ENCODE measurements at regions not wholly inside any gene's neighbourhood (a gene's known extent, or its start where the extent isn't known, plus 50 kb on each side); places are given as distances from the start of the nearest gene placed in this dataset.

- Histone ChIP-seq H3K4me1 (ENCODE audit: control insufficient read depth, extremely low read depth, insufficient read depth, low read length) (peaks cover 18% of the 10 kb centered on the region), H3K36me3 (ENCODE audit: control insufficient read depth in 2 of 2, extremely low read depth in 1 of 2, insufficient read depth in 2 of 2, low read length in 2 of 2) (no peaks in the 10 kb centered on the region), H3K4me3 (replicated peaks in 1 of 3; ENCODE audit: insufficient read depth in 1 of 3, low read depth in 1 of 3, low read length in 3 of 3) (no peak overlapping the region), H3K9ac (replicated peaks; ENCODE audit: extremely low read depth, insufficient read depth, low read length) (no peak overlapping the region), H4K20me1 (replicated peaks; ENCODE audit: control insufficient read depth, extremely low read depth, insufficient read depth, low read length) (no peaks in the 10 kb centered on the region), H3K27me3 (ENCODE audit: control insufficient read depth in 2 of 2, insufficient read depth in 2 of 2, low read length in 2 of 2) (peaks cover 15 to 20% of the 10 kb centered on the region in 2 experiments), H3K27ac (ENCODE audit: insufficient read depth, low read depth, low read length) (no peak overlapping the region), H3K9me1 (replicated peaks; ENCODE audit: control insufficient read depth, extremely low read depth, insufficient read depth, low read length) (no peaks in the 10 kb centered on the region), H3K9me3 (replicated peaks; ENCODE audit: control insufficient read depth, insufficient read depth, low read length) (no peaks in the 10 kb centered on the region), H3K79me2 (ENCODE audit: control insufficient read depth, insufficient read depth, low read length) (no peaks in the 10 kb centered on the region), H2AFZ (ENCODE audit: low read depth, low read length) (no peak overlapping the region), H3K4me2 (ENCODE audit: insufficient read depth, low read length) (no peak overlapping the region)
- BruUV-seq (replicated peaks), result no TSS peak
- dilution Hi-C loops (cut with MboI; ENCODE audit: extremely low pct_ligation_motif_present, low sequenced_read_pairs), result no loop called here
- no peak for FAIRE-seq
- no peak for TF ChIP-seq POLR2A (IDR thresholded peaks at IDR 0.05; ENCODE audit: low read depth, low read length)
- TF ChIP-seq EZH2 (IDR thresholded peaks at IDR 0.05; ENCODE audit: borderline replicate concordance, low read depth, low read length, severe bottlenecking), result no peak
- TF ChIP-seq GATA2 (IDR thresholded peaks at IDR 0.05; ENCODE audit: insufficient read depth, insufficient read length, low read depth, low read length), result no peak
- no peak for TF ChIP-seq JUN (IDR thresholded peaks at IDR 0.05; ENCODE audit: borderline replicate concordance, insufficient read depth, insufficient read length, low read depth)
- TF ChIP-seq MAX (IDR thresholded peaks at IDR 0.05; ENCODE audit: insufficient read depth, insufficient read length), result no peak
- TF ChIP-seq MYC (IDR thresholded peaks at IDR 0.05; ENCODE audit: low read depth, low read length), result no peak
- TF ChIP-seq POLR2AphosphoS5 (IDR thresholded peaks at IDR 0.05; ENCODE audit: insufficient read depth, low read depth, low read length), result no peak
- TF ChIP-seq FOS (IDR thresholded peaks at IDR 0.05; ENCODE audit: borderline replicate concordance, insufficient read depth, low read length), result no peak
- TF ChIP-seq CTCF (IDR thresholded peaks at IDR 0.05; ENCODE audit: extremely low read depth in 1 of 2, insufficient read depth in 1 of 2, low read depth in 1 of 2, low read length in 2 of 2), result no peak
- ChIA-PET CTCF (interaction anchor here (1.5 kb wide), 1 partner anchor 355 kb away, joined by 4 read pairs; no protein-coding TSS in a partner anchor), POLR2A (no interaction called here)
- DNase-seq (ENCODE audit: low read depth, low spot score), result no peak
- intact Hi-C loops (cut with micrococcal nuclease), result loop anchor here (2.0 to 5.0 kb wide), 2 partner anchors 35 to 511 kb away; no protein-coding TSS in a partner anchor
These were observed 526.5 kb upstream of the PROK2 start for GRCh38 chr3:72311425-72311824.

Measured in endothelial cell of umbilical vein (primary cell).